GDM1 (cell line): ENCODE measurements at regions not wholly inside any gene's neighbourhood (a gene's known extent, or its start where the extent isn't known, plus 50 kb on each side); places are given as distances from the start of the nearest gene placed in this dataset.
"Not testable (repeated sequence)": the region's sequence is repeated elsewhere in the genome, so short reads cannot be mapped to it uniquely, and the experiment has no call there.

Source experiments
- DNase-seq: peaks from one replicate; lab custom pipeline; 2025; lab: John Stamatoyannopoulos, UW

- no peak for DNase-seq
Measured at GRCh38 chr4:137853424-137853823, 321.1 kb upstream of the PCDH18 start.

GRCh38 chr4:137852326-137852725, 320.0 kb upstream of the PCDH18 start:
- DNase-seq: no peak

- no peak for DNase-seq
Measured at GRCh38 chr4:137851435-137851834, 319.1 kb upstream of the PCDH18 start.

- DNase-seq: not testable (repeated sequence)
Measured at GRCh38 chr4:137827945-137828344, 295.7 kb upstream of the PCDH18 start.

- no peak for DNase-seq
Measured at GRCh38 chr4:137825505-137825904, 293.2 kb upstream of the PCDH18 start.

GRCh38 chr4:137823007-137823406, 290.7 kb upstream of the PCDH18 start:
- DNase-seq: no peak

- peak; percentile 6 for DNase-seq
Measured at GRCh38 chr4:137819964-137820383, 287.7 kb upstream of the PCDH18 start.

GRCh38 chr4:137812258-137812657, 280.0 kb upstream of the PCDH18 start:
- DNase-seq: no peak

GRCh38 chr4:137806420-137806819, 274.1 kb upstream of the PCDH18 start:
- no peak for DNase-seq

GRCh38 chr4:137804906-137805495, 272.7 kb upstream of the PCDH18 start:
- no peak for DNase-seq

- no peak for DNase-seq
Measured at GRCh38 chr4:137800861-137801260, 268.6 kb upstream of the PCDH18 start.

GRCh38 chr4:137794764-137795254, 262.5 kb upstream of the PCDH18 start:
- DNase-seq: no peak

- DNase-seq: not testable (repeated sequence)
Measured at GRCh38 chr4:137789263-137789662, 257.0 kb upstream of the PCDH18 start.

- not testable (repeated sequence) for DNase-seq
Measured at GRCh38 chr4:137783923-137784322, 251.6 kb upstream of the PCDH18 start.

- no peak for DNase-seq
Measured at GRCh38 chr4:137775701-137776100, 243.4 kb upstream of the PCDH18 start.

- no peak for DNase-seq
Measured at GRCh38 chr4:137774501-137774900, 242.2 kb upstream of the PCDH18 start.

- no peak for DNase-seq
Measured at GRCh38 chr4:137768881-137769280, 236.6 kb upstream of the PCDH18 start.

GRCh38 chr4:137768196-137768595, 235.9 kb upstream of the PCDH18 start:
- DNase-seq: no peak

- DNase-seq: no peak
Measured at GRCh38 chr4:137762591-137762990, 230.3 kb upstream of the PCDH18 start.

GRCh38 chr4:137754652-137755471, 222.6 kb upstream of the PCDH18 start:
- no peak for DNase-seq

GRCh38 chr4:137749466-137749865, 217.2 kb upstream of the PCDH18 start:
- DNase-seq: no peak

- no peak for DNase-seq
Measured at GRCh38 chr4:137748616-137749015, 216.3 kb upstream of the PCDH18 start.

- no peak for DNase-seq
Measured at GRCh38 chr4:137740141-137740540, 207.8 kb upstream of the PCDH18 start.
